Activated T-cell treated with anti-CD3 and anti-CD28 coated beads for 48 hours (primary cell): ENCODE measurements at regions not wholly inside any gene's neighbourhood (a gene's known extent, or its start where the extent isn't known, plus 50 kb on each side); places are given as distances from the start of the nearest gene placed in this dataset.
"Not testable (repeated sequence)": the region's sequence is repeated elsewhere in the genome, so short reads cannot be mapped to it uniquely, and the experiment has no call there.

Source experiments
- DNase-seq: peaks from one replicate; pipeline ENCODE4 v3.0.0-alpha.2; 2020; ENCODE audit warnings: low read depth

DNA sequence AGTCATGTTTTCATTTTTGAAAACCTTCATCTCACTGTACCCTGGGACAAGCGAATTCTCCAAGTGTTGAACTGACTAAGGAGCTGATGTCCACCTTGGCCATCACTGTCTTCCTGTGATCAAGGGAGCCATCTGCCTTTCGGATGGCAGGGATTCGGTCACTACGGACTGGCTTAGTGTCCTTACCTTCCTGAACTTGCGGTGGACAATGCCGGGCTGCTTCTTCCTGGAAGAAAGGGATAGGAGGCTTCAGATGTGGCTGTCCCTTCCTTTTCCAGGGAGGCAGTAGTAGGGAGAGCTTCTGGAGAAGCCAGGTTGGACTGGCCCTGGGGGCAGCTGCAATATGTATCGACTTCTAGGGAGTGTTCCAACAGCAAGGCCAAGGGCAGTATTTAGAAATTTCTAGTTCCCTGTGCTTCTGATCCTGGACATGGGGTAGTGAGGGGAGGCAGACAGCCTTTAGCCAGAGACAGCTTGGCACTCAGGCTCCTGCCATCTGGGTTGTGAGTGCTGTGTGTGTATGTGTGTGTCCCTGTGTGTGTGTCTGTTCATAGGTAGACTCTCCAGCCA, 114.6 kb downstream of the IER5 start:
- no peak for DNase-seq

DNA sequence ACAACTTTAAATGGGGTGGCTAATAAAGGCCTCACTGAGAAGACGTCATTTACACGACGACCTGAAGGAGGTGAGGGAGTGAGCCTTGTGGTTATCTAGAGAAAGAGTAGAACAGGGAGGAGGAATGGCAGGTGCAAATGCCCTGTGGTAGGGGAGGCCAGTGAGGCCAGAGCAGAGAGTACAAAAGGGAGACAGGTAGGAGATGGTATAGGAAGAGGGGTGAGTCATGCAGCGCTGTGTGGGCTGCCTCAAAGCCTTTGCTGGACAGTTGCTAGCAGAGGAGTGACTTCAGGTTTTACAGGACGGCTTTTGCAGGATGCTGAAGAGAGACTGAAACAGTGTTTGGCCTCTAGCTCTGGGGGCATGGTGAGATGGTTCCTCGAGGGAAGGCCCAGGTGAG, 116.0 kb downstream of the IER5 start:
- DNase-seq: no peak

DNA sequence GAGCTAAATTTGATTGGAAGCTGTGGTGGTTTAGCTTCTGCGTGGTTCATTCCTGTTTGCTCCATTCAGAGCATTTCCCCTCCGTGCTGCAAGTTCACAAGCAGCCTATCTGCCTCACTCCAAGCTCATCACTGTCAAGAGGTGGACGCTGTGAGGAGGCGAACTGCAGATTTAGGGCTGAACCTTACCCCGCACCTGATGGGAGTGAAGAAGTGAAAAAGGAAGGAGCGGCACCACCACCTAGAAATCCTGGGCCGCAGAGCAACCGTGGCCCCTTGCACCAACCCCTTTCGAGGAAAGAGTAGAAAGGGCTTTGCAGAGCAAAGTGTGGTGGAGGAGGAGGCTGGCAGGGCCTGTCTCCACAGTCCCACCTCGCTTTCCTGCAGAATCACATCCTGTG, 117.4 kb downstream of the IER5 start:
- DNase-seq: no peak

DNA sequence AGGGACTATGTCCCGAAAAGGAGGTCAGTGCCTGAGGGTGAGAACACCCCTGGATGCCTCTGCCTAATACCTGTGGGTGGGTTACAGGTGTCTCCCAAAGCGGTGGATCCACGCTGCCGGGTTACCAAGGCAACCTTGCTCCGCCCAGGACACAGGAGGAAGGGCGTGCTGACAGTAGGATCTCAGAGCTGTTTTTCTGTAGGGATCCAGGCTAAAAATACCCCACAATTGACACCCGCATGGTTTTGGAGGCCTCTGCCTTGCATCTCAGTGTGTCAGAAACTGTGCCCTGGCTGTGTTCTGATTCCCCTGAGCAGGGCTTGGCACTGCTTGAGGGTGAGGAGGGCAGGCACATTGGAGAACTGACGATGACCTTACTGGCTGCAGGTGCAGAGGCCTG, 118.0 kb downstream of the IER5 start:
- no peak for DNase-seq

DNA sequence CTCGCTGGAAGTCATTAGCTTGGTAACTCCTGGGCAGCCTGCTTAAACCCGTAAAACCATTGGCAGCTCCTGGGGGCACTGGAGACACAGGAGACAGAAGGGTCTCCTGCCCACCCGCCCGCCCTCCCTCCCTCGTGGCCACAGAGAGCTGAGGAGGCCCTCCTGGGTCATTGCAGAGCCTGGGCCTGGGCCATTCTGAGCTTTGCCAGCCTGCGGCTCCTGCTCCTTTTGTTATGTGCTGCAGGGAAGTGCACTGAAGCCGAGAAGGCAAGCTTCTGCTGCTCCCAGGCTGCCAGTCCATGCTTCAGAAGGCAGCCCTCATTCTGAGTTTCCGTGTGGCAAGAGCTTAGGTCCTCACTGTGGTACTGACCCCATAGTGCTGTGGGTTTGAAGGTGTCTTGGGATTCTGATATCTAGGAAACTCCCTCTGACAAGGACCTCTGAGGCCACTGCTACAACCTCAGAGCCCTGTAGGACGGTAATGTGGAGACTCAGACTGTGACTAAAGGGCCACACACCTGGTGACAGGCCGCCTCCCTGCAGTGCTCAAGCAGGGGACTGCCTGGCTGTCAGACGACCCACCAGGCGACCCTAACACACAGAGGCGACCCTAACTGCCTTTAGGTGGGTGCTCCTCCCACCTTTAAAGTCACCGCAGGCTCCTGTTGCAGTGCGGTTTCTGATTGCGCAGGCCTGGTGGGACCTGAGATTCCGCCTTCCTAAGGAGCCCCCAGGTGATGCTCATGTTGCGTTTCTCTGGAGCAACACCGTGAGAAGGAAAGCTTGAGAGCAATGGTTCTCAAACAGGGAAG, 118.7 kb downstream of the IER5 start:
- no peak for DNase-seq

DNA sequence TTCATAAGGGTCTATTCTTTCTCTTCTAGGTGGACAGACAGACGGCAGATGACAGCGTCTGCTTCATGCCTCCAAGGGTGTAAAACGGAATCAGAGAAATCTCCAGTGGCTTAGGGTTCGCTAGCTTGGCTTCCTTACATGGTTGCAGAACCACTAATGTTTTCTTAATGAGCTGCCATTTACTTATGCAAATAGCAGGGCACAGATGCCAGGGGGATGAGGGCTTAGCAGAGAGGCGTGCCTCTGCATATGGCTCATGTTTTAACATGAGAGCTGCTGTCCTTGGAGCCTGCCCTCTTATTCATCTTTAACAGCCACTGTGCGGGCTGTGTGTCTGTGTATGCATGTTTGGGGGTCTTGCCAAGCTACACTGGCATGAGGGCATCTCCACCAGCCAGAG, 119.6 kb downstream of the IER5 start:
- DNase-seq: no peak

DNA sequence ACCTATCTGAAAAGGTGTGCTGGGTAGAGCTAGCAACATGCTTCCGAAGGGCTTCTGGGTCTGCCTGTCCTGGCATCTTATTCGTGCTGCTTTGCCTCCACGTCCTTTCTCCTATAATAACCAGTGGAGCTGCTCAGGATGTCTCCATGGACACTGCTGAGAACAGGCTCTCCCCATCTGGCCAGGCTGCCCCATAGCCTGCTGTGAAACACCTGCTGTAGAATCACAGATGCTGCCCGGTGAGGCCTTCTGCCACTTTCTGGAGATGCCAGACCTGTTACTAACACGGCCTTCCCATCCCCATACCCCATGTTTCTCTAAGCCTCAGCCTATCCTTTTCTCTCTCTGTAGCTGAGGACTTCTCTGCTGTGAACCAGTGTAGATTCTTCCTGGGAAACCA, 120.5 kb downstream of the IER5 start:
- DNase-seq: no peak

DNA sequence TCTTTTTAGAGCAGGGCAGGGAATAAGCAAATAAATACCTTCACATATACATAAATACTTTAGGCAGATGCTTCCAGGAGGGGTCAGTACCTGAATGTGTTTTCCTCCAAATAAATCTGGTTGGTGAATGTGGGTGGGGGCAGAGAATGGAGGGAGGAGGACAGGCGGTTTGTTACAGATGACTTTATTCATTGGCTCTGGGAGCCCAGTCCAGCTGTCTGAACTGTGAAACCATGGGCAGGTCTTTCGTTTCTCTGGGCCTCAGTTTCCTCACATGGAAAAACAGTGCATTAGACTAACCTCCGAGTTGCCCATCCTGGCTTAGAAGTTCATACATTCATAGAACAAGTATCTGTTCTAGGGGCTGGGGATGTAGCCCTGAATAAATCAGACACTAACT, 124.6 kb downstream of the IER5 start:
- no peak for DNase-seq

DNA sequence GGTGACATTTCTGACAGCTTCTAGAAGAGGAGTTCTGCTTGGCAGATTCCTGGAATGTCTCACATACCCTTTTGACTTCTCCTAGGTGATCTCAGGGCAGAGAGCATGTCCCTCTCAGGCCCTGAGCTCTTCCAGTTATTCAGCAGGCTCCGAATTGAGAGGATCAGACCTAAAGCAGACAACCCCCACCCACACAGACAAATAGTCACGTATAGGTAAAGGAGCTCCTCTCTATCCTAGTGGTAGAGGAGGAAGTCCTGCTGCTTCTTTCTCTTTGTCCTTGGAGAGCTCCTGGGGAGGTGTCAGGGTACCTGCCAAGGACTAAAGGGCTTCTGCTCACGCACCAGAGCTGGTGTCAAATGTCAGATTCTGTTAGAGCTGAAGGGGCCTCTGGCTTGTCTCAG, 128.1 kb downstream of the IER5 start:
- no peak for DNase-seq

DNA sequence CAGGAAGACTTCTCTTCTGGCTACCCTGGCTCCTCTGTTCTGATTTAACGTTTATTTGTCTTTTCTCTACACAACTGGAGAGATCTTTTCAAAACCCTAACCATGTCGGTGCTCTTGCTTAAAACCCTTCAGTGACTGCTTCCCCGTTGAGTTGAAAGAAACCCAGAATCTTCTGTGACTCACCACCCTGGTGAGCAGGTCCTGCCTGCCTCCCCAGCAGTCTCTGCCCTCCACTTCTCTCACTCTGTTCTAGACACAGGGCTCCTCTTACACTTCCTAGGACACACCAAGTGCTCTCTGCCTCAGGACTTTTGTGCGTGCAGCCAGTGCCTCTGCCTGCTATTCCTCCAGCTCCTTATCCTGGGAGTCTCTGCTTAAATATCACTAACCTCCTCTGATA, 131.4 kb downstream of the IER5 start:
- DNase-seq: no peak

DNA sequence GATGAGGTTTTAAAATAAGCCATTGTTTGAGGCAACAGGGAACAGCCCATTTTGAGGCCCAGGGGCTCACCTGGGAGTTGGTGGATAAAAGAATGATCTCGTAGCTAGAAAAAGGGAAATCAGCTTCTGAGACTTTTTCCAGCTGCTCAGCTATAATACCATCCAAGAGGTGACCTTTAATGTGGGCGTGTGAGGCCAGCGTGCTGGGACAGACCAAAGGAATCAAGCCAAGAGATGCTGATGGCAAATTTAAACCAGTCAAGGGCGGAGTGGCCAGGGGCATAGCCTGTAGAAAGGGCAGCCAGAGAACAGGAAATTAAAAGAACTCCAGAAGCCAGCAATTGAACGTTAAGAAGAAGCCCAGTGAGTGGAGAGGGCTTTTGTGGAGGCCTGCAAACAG, 132.6 kb downstream of the IER5 start:
- no peak for DNase-seq

DNA sequence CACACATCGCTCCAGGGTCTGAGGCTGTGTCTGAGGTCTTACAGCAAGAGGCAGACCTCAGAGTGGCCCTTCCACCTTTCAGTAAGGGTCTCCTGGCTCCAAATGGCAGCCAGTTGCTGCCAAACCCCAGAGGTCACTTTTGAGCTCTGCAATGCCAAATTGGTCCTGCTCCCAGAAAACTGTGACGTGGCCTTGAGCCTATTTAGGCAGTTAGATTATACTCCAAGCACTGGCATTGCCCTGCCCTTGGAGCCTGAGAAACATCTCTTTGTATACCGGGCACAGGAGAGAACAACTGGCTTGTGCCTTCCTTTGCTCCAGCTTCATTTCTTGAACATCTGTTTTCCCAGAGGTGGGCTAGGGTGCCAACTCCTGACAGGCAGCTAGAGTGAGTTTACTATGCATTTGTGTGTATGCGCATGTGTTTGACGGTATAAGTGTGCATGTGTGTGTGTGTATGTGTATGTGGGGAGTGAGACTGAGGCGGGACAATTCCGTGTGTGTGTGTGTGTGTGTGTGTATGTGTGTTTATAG, 134.5 kb downstream of the IER5 start:
- DNase-seq: no peak

DNA sequence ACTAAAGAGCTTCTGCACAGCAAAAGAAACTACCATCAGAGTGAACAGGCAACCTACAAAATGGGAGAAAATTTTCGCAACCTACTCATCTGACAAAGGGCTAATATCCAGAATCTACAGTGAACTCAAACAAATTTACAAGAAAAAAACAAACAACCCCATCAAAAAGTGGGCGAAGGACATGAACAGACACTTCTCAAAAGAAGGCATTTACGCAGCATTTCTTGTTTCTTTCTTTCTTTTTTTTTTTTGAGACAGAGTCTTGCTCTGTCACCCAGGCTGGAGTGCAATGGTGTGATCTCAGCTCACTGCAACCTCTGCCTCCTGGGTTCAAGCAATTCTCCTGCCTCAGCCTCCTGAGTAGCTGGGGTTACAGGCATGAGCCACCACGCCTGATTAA, 138.2 kb downstream of the IER5 start:
- not testable (repeated sequence) for DNase-seq

DNA sequence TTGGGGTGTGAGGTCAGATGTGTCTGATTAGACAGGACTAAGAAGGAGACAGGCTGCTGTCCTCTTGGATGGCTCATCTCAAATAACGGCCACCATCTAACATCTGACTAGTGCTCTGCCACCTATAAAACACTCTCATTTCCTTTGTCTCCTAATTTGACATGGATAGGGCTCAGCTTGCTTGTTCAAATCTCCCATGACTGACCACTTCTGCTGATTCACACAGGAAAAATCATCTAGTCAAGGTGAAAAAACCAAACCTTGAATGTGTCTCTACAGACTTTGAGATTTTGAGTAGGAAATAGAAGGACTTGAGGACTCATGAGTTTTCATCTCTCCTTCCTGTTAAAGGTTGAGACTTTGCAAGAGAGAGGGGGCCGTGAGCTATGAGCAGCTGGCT, 150.6 kb downstream of the IER5 start:
- DNase-seq: no peak

DNA sequence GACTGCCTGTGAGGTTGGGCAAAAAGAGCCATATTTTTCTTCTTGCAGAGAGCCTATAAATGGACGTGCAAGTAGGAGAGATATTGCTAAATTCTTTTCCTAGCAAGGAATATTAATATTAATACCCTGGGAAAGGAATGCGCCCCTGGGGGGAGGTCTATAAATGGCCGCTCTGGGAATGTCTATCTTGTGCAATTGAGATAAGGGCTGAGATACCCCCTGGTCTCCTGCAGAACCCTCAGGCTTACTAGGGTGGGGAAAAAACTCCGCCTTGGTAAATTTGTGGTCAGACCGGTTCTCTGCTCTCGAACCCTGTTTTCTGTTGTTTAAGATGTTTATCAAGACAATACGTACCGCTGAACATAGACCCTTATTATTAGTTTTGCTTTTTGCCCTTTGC, 157.8 kb downstream of the IER5 start:
- DNase-seq: not testable (repeated sequence)

DNA sequence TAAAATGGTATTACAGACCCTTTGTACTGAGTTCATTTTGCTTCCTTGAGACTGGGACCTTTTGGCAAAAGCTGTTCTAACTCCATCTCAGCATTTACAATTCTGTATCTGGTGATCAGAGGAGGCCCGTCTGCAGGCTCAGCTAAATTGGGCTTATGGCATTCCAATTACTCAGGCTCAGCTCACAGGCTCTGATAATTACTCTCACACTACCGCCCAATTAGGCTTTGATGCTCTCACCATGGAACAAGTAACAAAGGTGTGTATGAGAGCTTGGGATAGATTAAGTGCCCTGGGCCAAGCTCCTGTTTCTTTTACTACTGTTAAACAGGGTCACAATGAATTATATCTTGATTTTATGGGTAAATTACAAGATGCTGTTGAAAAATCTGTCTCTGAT, 159.9 kb downstream of the IER5 start:
- DNase-seq: not testable (repeated sequence)

DNA sequence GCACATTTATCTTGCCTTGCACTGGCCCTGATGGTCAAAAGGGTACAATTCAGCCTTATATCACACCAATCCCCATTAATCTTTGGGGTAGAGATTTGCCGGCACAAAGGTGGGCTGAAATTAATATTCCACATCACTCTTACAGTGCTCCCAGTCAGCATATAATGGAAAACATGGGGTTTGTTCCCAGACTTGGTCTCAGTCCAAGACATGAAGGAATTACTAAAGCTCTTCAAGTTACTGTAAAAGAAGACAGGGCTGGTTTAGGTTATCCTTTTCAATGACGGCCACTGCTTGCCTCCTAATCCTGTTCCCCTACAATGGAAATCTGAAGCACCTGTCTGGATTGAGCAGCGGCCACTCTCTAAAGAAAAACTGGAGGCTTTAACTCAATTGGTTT, 160.7 kb downstream of the IER5 start:
- no peak for DNase-seq

DNA sequence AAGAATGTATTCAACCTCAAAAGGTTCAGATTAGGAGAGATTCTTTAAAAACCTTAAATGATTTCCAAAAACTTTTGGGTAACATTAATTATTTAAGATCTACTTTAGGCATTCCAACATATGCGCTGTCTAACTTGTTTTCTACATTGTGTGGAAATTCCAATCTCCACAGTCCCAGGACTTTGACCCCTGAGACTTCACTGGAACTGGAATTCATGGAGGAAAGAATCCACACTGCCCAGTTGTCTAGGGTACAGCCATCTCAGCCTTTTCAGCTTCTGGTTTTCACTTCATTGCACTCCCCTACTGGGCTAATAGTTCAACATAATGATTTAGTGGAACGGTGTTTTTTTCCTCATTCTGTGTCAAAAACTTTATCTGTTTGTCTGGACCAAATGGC, 161.5 kb downstream of the IER5 start:
- no peak for DNase-seq

DNA sequence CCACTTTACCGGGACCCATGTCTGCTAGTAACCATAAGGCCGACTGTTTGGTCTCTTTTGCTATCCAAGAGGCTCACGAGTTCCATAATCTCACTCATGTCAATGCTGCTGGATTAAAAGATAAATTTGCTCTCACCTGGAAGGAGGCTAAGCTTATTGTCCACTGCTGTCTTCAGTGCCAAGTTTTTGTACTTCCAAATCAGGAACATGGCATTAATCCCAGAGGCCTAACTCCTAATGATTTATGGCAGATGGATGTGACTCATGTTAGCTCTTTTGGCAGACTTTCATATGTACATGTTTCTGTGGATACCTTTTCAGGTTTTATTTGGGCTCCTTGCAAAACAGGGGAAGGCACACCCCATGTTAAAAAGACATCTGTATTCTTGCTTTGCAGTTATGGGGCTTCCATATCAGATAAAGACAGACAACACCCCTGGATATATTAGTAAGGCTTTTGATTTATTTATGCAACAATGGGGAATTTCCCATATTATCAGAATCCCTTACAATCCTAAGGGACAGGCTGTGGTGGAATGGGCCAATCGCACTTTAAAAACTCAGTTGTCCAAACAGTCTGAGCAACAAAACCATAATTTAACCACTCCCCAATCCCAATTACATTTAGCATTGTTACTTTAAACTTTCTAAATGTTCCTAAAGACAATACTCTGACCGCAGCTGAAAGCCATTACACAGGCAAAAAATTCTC, 162.7 kb downstream of the IER5 start:
- no peak for DNase-seq

DNA sequence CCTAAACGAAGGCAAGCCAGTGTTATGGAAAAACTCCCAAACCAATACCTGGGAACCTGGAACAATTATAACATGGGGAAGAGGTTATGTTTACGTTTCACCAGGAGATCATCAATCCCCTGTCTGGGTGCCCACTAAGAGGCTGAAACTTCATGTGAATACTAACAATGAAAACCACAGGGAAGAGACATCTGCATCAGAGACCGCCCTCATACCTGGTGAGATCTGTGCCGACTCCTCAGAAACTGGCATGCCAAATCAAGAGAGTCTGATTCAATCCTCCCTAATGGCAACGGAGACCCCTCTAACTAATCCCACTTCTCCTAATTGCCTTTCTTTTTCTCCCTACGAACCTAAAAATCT, 163.2 kb downstream of the IER5 start:
- DNase-seq: no peak

DNA sequence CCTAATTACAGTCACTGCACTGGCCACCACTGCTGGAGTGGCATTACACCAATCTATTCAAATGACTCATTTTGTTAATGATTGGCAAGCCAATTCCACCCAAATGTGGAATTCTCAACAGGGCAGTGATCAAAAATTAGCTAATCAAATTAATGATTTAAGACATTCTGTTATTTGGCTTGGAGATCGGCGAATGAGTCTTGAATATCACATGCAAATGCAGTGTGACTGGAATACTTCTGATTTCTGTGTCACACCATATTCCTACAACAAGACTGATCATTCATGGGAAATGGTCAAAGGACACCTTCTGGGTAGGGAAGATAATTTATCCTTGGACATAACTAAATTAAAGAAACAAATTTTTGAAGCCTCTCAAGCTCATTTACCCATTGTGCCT, 165.1 kb downstream of the IER5 start:
- not testable (repeated sequence) for DNase-seq

DNA sequence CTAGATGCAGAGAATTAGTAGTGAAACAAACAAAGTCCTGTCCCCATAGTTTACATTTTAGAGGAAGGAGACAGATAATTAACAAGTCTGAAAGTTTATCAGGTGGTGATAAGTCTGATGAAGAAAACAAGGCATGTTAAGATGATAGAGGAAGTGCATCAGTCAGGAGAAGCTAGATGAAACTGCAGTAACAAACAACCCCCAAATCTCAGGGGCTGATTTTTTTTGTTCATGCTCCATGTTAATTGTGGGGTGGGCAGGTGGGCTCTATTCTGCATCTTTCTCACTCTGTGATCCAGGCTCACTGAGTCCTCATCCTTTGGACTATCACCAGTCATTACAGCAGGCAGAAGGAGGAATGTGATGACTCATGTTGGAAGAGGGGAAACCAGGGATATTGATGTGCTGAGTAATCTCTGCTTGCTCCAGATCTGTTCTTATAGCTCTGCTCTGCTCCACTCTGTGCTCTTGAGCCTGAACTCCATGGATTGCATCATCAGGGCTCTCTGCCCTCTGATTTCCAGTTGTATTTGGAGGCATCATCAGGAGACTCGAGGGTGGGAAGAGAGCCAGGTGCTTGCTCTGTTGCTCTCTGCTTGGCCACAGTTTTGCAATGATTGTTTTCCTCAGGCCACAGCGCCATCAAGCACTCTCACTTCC, 166.9 kb downstream of the IER5 start:
- DNase-seq: no peak

DNA sequence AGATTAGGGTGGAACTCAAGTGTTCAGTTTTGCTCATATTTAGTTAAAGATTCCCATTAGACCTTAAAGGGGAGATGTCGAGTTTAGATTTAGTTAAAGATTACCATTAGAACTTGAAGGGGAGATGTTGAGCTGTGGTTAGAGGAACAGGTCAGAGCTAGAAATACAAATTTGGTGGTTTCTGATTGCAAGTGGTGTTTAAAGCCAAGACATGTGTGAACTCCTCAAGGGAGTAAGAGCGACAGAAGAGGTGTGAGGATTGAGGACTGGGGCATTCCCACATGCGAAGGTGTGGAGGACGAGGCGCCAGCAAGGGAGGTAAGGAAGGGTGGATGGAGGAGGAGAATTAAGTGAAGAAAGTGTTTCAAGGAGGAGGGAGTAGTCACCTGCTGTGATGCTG, 168.6 kb downstream of the IER5 start:
- DNase-seq: no peak
